Epithelial cell of esophagus (primary cell): ENCODE measurements at regions not wholly inside any gene's neighbourhood (a gene's known extent, or its start where the extent isn't known, plus 50 kb on each side); places are given as distances from the start of the nearest gene placed in this dataset.

Source experiments
- DNase-seq: peaks from one replicate; pipeline ENCODE4 v3.0.0; 2010; ENCODE audit warnings: low read depth
- H3K4me3 ChIP-seq: 2 replicates; pipeline ENCODE4 v1.5.1; 2011; ENCODE audit warnings: mild to moderate bottlenecking, low read length, control low read depth
- TF ChIP-seq, protein P1 (sequence below): IDR thresholded peaks from 2 replicates; pipeline ENCODE4 v1.5.1; 2011; ENCODE audit warnings: low read depth, mild to moderate bottlenecking, low read length, control low read depth, inconsistent platforms; ENCODE audit not compliant: insufficient read depth; ENCODE audit errors: missing control alignments

DNA sequence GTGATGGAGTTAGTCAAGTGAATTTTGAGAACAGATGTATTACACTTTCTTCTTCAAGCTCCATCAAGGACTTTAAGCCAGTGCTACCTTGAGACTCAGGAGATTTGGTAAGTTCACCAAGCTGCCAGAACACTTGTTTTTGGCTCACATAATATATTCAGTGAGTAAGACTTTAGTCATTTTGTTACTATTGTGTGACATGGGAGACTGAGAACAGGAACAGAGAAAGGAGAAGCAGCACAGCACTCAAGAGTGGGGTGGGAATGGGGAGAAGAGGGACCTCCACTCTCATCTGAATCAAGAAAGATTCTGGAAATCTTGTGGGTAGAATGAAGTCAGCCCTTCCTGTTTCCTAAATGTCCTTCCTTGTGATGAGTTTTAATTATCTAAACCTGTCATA, 87.3 kb upstream of the TET2 start:
- H3K4me3 ChIP-seq = no peak overlapping the region
- TF ChIP-seq, protein P1, sequence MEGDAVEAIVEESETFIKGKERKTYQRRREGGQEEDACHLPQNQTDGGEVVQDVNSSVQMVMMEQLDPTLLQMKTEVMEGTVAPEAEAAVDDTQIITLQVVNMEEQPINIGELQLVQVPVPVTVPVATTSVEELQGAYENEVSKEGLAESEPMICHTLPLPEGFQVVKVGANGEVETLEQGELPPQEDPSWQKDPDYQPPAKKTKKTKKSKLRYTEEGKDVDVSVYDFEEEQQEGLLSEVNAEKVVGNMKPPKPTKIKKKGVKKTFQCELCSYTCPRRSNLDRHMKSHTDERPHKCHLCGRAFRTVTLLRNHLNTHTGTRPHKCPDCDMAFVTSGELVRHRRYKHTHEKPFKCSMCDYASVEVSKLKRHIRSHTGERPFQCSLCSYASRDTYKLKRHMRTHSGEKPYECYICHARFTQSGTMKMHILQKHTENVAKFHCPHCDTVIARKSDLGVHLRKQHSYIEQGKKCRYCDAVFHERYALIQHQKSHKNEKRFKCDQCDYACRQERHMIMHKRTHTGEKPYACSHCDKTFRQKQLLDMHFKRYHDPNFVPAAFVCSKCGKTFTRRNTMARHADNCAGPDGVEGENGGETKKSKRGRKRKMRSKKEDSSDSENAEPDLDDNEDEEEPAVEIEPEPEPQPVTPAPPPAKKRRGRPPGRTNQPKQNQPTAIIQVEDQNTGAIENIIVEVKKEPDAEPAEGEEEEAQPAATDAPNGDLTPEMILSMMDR = no peak
- peak; percentile 46 for DNase-seq

DNA sequence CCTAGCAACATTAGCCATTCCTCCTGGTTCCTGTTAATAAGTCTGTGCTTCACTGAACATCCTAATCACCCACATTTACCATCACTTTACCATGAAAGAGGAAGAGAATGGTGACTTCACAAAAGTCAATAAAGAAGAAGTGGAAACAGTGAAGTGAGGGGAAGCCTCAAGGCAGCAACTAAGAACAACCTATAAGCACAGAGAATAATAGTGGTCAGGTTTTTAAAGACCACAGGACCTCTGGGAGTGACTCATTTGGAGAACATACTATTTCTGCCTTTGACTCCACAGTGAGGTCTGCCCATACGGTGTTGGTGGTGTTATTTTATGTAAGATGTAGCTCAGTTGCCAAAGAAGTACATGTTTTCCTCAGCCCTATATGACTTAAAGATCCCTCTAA, 86.0 kb upstream of the TET2 start:
- DNase-seq = peak; percentile 20
- H3K4me3 ChIP-seq = no peak overlapping the region
- TF ChIP-seq, protein P1 = no peak

DNA sequence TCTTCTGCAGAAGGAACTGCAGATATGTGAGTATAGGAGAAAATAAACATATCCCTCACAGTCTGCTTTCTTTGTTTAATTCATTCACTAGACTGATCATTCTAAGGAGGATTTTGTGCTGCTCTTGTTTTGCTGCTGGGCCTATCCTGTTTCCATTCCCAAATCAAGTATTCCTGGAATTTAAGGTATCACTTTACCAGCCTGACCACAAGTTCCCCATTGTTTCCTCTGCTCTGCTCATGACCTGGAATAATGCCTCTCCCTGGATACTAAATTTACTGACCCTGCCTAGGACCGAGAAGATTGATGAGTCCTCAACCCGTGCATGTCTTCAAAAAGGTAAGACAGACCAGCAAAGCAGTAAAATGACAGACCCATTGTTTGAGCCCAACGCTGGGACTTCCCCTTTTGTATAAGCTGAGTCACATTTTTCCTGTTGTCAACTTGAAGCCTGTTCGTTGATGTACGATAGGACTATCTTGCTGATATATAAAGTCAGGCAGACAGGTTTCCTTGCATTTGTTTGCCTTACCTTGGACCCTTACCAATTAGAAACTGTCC, 85.5 kb upstream of the TET2 start:
- H3K4me3 ChIP-seq = no peak overlapping the region
- TF ChIP-seq, protein P1 = no peak
- DNase-seq = peak; percentile 82

DNA sequence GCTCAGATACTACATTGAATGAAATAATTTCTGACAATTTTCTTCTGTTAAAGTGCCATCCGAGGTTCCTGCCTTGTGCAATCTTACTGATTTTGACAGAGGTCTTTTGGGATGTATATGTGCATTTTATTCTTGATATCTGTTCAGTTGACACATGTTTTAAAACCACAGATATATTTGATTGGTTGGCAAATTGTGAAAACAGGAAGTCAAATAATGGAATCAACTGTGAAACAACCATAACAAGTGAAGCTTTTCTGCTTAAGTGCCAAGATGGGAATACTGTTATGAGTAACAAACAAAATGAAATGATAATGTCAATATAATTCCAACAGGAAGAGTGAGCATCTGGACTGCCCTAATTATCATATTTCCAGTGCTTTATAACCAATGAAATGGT, 84.9 kb upstream of the TET2 start:
- TF ChIP-seq, protein P1 = no peak
- H3K4me3 ChIP-seq = no peak overlapping the region
- no peak for DNase-seq

DNA sequence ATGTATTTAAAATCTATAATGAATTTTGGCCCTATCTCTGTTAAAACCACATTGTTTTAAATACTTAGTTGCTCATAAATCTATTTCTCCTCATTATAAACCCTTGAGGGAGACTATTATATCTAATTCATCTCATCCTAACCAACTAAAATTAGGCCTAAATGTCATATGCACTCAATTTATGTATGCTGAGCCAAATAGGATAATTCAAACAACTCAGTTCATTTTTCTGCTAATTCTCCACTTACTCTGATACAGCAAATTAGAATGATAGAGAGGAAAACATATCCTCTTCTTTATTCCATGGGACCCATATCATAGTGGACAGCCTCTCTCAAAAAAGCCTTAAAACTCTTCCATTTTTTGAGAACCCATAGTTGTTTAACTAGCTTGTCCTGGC, 80.3 kb upstream of the TET2 start:
- no peak overlapping the region for H3K4me3 ChIP-seq
- DNase-seq = no peak
- TF ChIP-seq, protein P1 = no peak

DNA sequence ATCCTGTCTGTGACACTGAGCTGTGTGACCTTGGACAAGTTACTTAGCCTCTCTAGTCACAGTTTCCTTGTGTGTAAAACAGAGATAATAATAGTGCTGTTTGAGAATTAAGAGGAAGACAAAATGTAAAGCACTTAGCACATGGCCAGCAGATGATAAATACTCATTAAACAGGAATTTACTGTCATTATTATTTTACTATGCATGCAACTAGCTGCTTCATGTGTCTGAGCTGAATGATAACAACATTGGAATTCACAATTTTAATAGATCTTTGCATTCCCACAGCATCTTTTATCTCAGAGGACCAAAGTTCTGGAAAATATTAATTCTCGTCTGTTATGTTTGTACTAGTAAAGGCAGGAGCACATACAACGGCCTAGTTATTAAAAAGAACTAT, 79.2 kb upstream of the TET2 start:
- H3K4me3 ChIP-seq = no peak overlapping the region
- DNase-seq = no peak
- TF ChIP-seq, protein P1 = no peak

DNA sequence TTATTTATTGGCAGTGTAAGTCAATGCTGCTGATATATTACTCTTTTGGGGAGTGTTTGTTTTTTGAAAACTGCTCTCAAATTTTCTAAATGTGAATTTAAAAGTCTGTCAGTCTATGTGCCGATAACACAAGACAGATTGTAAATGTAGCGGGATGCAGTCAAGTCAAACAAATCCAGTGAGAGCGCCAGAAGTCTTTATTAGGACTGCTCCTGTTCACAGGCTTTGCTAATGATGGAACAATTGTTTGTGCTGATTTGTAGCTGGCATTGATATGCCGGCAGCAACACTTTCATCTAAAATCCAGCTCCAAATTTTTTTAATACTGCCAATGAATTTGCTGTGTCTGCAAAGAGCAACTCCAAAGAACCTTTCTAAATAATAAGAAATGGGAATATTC, 78.7 kb upstream of the TET2 start:
- no peak for DNase-seq
- H3K4me3 ChIP-seq = no peak overlapping the region
- TF ChIP-seq, protein P1 = no peak
